GM18499 (cell line): ENCODE measurements at regions not wholly inside any gene's neighbourhood (a gene's known extent, or its start where the extent isn't known, plus 50 kb on each side); places are given as distances from the start of the nearest gene placed in this dataset.

Experiments used
- ATAC-seq: cut with Tn5 transposase; IDR thresholded peaks from one replicate; pipeline ENCODE4 v1.9.1; 2021; ENCODE audit warnings: moderate number of reproducible peaks; ENCODE audit not compliant: insufficient read depth, unreplicated experiment

DNA sequence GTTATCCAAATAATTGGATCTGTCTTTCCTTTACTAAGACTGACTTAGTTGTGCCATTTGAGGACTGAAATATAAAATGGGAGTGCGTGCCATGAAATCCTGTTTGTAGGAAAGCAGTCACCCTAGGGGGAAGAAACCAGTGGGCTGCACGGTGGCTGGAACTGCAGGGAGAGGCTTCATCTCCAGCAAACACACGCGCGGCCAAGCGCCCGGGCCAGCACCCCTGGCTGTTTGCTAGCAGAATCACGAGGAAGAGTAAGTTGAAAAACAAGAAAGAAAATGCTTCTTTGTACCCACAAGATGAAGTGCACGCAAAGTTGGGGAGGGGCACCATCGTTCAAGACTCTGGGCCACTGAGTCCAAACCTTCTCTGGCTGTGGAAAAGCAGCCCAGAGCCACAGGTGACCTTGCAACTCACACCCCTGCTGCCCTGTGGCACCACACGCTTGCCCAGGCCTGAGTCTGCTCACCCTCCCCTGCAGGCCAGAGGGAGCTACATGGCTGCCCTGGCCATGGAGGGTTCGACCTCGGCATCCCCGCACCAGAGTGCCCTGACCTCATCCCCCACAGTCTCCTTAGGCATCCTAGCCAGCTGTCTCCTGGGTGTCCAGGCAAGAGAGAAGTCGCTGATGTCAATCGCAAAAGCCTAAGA is 55.2 kb downstream of the IRX2 start:
- ATAC-seq = no peak

DNA sequence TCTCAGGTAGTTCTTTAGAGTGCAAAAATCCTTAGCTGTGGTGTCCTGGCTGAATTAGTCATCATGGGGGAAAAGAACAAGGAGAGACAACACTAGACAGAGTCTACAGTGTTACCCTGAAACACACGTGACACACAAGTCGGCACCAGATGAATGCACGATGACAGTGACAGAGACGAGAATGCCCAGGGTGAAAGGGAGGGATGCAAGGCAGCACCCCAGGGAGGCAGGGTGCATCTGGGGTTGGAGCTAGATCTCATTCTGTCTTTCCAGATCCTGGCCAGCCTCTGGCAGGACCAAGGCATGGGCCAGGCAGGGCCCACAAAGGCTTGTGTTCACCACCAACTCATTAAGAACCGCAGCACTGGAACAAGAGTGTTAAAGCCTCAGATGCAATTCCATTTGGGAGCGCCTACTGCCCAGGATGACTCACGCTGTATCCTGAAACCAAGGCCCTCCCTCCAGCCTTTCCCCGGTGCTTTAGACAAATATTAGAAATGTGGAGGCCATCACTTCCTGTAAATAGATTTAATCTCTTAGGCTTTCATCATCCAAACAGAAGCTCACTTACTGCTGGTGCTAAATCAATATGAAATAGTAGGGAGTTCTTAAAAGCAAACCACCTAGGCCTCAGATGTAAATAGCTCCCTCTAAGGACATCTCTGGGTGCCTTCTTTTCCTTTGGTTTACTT is 56.1 kb downstream of the IRX2 start:
- no peak for ATAC-seq

GRCh38 chr5:2691530-2691929 is 59.9 kb downstream of the IRX2 start:
- ATAC-seq = no peak

GRCh38 chr5:2690293-2690692 is 61.2 kb downstream of the IRX2 start:
- ATAC-seq = no peak

DNA sequence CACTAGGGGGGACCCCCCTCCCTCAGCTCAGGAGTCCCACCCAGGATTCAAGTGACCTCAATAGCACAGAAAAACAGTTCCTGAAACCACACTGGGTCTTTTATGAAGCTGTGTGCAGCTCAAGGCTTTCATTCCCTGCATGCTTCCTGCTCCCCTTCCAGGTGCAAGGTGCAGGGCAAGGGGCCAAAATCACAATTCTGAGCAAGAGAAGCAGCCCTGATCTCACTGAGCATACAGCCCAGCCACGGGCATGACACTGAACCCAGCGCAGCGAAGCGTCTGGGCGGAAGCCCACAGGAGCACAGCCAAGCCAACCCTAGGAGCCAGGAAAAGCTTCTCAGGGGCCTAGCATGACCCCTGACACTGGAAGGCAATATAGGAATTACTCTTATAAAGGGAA is 62.9 kb downstream of the IRX2 start:
- ATAC-seq = no peak

DNA sequence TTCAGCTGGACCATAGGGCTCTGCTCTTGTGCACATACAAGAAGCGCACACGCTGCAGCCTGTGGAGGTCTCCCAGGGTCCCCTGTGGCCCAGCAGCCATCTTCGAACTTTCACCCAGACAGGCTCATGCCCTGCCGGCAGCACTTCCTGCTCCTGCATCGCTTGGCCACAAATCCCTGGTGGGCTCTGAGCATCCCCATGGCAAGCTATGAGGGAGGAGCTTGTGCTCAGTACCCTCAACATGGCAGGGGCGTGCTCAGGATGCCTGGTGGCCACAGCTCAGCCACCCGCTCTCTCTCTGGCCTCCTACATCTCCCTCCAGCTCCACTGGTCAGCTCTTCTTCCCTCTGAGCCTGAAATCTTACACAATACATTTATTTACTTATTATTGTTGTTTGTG is 63.7 kb downstream of the IRX2 start:
- no peak for ATAC-seq

GRCh38 chr5:2686321-2687124 is 65.0 kb downstream of the IRX2 start:
- no peak for ATAC-seq

DNA sequence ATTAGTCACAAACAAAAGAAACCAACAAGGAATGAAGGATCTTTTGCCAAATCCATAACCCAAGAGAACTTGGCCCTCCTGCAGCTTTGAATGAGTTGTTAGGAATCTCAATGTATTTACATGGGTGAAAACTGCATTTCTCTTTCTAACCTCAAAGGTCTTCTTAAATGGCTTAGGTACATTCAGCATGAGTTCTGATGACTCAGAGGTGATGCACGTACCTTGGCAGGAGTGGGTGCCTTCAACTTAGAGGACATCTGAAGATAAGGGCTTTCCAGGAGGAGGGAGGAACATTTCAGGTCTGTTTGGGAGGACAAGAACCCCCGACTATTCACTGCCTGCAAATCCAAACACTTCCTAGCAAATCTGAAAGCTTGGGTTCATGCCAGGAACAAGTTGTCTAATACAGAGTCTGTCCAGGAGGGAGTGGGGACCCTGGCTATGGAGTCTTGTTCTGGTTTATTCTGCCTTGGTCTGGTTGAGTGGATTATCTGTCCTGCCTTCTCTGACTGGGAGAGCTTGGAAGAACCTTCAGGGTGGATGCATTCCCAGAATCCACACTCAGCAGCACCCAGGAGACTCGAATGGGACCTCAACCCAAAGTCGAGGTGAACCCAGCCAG is 65.7 kb downstream of the IRX2 start:
- ATAC-seq = no peak

- no peak for ATAC-seq
Observed at GRCh38 chr5:2684606-2685005, 66.9 kb downstream of the IRX2 start.

- ATAC-seq = no peak
Observed at GRCh38 chr5:2683720-2684119, 67.8 kb downstream of the IRX2 start.

GRCh38 chr5:2681476-2681875 is 70.0 kb downstream of the IRX2 start:
- ATAC-seq = no peak

- ATAC-seq = no peak
Observed at GRCh38 chr5:2680979-2681378, 70.5 kb downstream of the IRX2 start.

DNA sequence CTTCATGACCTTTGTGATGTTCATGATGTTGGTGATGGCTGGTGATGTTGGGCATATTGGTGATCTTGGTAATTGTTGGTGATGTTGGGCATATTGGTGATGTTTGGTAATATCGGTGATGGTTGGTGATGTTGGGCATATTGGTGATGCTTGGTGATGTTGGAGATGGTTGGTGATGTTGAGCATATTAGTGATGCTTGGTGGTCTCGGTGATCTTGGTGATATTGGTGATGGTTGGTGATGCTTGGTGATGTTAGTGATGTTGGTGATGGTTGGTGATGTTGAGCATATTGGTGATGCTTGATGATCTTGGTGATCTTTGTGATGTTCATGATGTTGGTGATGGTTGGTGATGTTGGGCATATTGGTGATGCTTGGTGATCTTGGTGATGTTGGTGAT is 73.8 kb downstream of the IRX2 start:
- ATAC-seq = no peak

DNA sequence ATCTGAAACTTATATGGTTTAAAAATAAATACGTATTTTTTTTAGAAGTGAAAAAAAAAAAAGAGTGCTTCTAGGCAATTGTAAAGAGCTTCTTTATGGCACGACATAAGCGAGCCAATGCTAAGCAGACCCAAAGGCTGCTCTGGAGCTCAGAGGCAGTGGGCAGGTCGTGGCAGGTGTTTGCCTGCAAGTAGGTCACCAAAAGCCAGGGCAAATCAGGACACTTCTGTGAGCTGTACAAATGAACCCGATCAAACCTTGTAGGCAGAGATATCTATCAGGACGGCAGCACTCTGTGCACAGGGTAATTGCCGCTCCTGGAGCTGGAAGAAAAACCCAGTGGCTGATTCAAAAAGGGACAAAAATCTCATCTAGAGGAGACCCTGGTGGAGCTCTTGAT is 75.9 kb downstream of the IRX2 start:
- ATAC-seq = no peak

DNA sequence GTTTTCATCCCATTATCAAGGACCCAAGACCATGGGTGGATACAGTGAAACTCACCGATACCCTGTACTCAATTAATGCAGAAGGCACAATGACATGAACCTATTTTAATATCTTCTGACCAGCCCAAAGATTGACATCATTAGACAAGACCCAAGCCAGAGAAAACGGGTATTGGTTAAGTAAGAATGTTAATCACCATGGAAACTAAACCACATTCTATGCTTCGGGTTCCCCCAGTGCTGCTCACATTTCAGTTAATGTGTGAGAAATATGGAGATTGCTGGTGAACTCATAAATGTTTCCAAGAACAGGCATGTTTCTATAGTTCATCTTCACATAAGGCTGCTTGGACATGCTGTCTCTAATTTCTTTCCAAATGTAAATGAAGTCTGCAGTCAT is 77.0 kb downstream of the IRX2 start:
- ATAC-seq = no peak

GRCh38 chr5:2670940-2671339 is 80.5 kb downstream of the IRX2 start:
- ATAC-seq = no peak

DNA sequence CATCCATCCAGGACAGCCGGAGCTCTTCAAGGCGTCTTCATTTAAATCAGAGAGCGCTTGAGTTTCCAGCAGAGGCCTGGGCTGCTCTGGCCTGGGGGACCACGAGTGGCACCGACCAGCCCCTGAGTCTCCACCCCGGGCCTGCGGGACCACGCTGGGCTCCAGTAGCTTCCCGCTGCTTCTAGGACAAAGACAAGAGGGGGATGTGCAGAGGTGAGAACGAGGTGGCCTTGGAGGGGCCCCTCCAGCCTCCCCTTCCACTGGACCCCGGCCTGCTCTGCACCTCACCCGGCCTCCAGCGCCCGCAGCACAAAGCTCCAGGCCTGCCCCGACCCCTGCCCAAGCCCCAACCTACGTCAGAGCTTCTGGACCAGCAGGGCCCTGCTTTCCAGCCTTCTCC is 81.6 kb downstream of the IRX2 start:
- no peak for ATAC-seq

DNA sequence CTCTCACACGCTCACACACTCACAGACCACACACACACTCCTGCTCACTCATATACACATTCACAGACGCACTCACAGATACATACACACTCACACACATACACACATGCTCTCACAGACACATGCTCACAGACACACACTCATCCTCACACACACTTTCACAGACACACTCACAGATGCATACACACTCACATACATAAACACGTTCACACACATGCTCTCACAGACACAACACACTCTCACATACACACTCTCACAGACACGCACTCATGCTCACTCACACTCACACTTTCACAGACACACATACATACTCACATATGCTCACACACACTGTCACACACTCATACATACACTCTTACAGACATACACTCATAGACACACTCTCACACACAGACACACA is 82.2 kb downstream of the IRX2 start:
- no peak for ATAC-seq

- ATAC-seq = no peak
Observed at GRCh38 chr5:2666081-2666480, 85.4 kb downstream of the IRX2 start.

DNA sequence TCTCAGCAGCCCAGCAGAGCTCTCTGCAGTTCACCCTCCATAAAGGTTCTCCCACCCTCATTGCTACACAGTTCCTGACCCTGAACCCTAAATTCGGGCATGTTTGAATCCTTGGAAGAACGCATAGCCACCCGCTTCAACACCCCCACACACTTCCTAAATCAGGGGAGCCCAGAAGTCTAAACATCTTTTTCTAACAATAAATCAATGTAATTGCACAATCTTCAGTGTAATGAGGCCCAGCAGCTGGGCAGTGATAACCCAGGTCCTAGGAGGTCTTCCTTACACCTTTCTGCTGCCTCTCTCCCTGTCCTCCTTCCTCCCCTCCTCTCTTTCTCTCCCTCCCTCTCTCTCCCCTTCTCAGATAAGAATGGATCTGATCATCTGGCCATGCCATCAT is 88.0 kb downstream of the IRX2 start:
- no peak for ATAC-seq

- ATAC-seq = no peak
Observed at GRCh38 chr5:2660315-2660714, 91.2 kb downstream of the IRX2 start.
